Endothelial cell of umbilical vein (primary cell): ENCODE measurements at regions not wholly inside any gene's neighbourhood (a gene's known extent, or its start where the extent isn't known, plus 50 kb on each side); places are given as distances from the start of the nearest gene placed in this dataset.

Source experiments
- BruUV-seq: library from RNA; stranded (reverse); fragments of 400-500 nt; replicated peaks from 2 replicates; lab custom pipeline; 2021; lab: Mats Ljungman, UMichigan
- CTCF ChIA-PET: fragments of 300-600, 350-600 bp; sonication (Branson Sonifier 250); formaldehyde crosslinking; loops from one replicate; lab custom pipeline; 2021; ENCODE audit warnings: antibody characterized with exemption, inconsistent platforms; lab: Charles Lee
- POLR2A ChIA-PET: fragments of 300-600, 350-600 bp; sonication (Branson Sonifier 250); formaldehyde crosslinking; loops from one replicate; lab custom pipeline; 2021; ENCODE audit warnings: antibody characterized with exemption, inconsistent platforms; lab: Charles Lee
- DNase-seq: peaks from one replicate; pipeline ENCODE4 v3.0.0-alpha.2; 2011; ENCODE audit warnings: low read depth, low spot score
- FAIRE-seq: peaks from 2 replicates; lab custom pipeline; 2011; peaks lifted over from hg19 to GRCh38; lab: Jason Lieb, UNC
- H2AFZ ChIP-seq: 2 replicates; pipeline ENCODE4 v1.6.0; 2012; ENCODE audit warnings: low read depth, low read length, control low read depth, inconsistent platforms
- H3K27ac ChIP-seq: 2 replicates; pipeline ENCODE4 v1.5.1; 2011; ENCODE audit warnings: low read depth, mild to moderate bottlenecking, control low read depth, low read length, moderate library complexity; ENCODE audit not compliant: insufficient read depth
- H3K27me3 ChIP-seq, 2 experiments: 2 replicates each; pipeline versions ENCODE4 v1.6.0 to v1.6.1; 2011; ENCODE audit warnings: low read length in 2 of 2, mixed read lengths in 1 of 2; ENCODE audit not compliant: control insufficient read depth in 2 of 2, insufficient read depth in 2 of 2
- H3K36me3 ChIP-seq, 2 experiments: 2 replicates in 1 of 2; 3 replicates in 1 of 2; pipeline ENCODE4 v1.5.1; 2011; ENCODE audit warnings: low read length in 2 of 2, mild to moderate bottlenecking in 1 of 2, moderate library complexity in 1 of 2; ENCODE audit not compliant: control insufficient read depth in 2 of 2, insufficient read depth in 2 of 2; ENCODE audit errors: extremely low read depth in 1 of 2
- H3K4me1 ChIP-seq: 3 replicates; pipeline ENCODE4 v1.5.1; 2011; ENCODE audit warnings: mild to moderate bottlenecking, low read length; ENCODE audit not compliant: control insufficient read depth, insufficient read depth; ENCODE audit errors: extremely low read depth
- H3K4me2 ChIP-seq: 2 replicates; pipeline ENCODE4 v1.6.1; 2011; ENCODE audit warnings: low read length, control low read depth, mixed read lengths; ENCODE audit not compliant: insufficient read depth
- H3K4me3 ChIP-seq, 3 experiments: fragments of 200-600 bp in 1 of 3; sonication (generic), shearing (Covaris generic) in 1 of 3; replicated peaks in 1 of 3; 2 replicates each; pipeline ENCODE4 v1.5.1; 2011 to 2016; ENCODE audit warnings: control low read depth in 3 of 3, low read length in 3 of 3, mild to moderate bottlenecking in 2 of 3, inconsistent platforms in 1 of 3, low read depth in 1 of 3, moderate library complexity in 1 of 3; ENCODE audit not compliant: insufficient read depth in 1 of 3
- H3K79me2 ChIP-seq: 2 replicates; pipeline ENCODE4 v1.6.0; 2012; ENCODE audit warnings: low read length, inconsistent platforms; ENCODE audit not compliant: control insufficient read depth, insufficient read depth
- H3K9ac ChIP-seq: replicated peaks from 2 replicates; pipeline ENCODE3; 2011; ENCODE audit warnings: low read length, control low read depth; ENCODE audit not compliant: insufficient read depth; ENCODE audit errors: extremely low read depth
- H3K9me1 ChIP-seq: replicated peaks from 3 replicates; pipeline ENCODE4 v1.6.0; 2011; ENCODE audit warnings: mild to moderate bottlenecking, low read length; ENCODE audit not compliant: control insufficient read depth, insufficient read depth; ENCODE audit errors: extremely low read depth
- H3K9me3 ChIP-seq: replicated peaks from 2 replicates; pipeline ENCODE4 v1.5.1; 2012; ENCODE audit warnings: low read length, inconsistent platforms; ENCODE audit not compliant: control insufficient read depth, insufficient read depth
- H4K20me1 ChIP-seq: replicated peaks from 2 replicates; pipeline ENCODE3; 2011; ENCODE audit warnings: mild to moderate bottlenecking, low read length; ENCODE audit not compliant: control insufficient read depth, insufficient read depth; ENCODE audit errors: extremely low read depth
- CTCF ChIP-seq, 2 donors: IDR thresholded peaks; 1 replicate in 1 of 2; 2 replicates in 1 of 2; pipeline ENCODE4 v1.5.1; 2011; ENCODE audit warnings: low read length in 2 of 2, mild to moderate bottlenecking in 2 of 2, moderate library complexity in 2 of 2, control low read depth in 1 of 2, inconsistent platforms in 1 of 2, low read depth in 1 of 2; ENCODE audit not compliant: insufficient read depth in 1 of 2; ENCODE audit errors: extremely low read depth in 1 of 2
- EZH2 ChIP-seq: IDR thresholded peaks from 2 replicates; pipeline ENCODE4 v1.6.1; 2012; ENCODE audit warnings: borderline replicate concordance, low read depth, mild to moderate bottlenecking, moderate library complexity, low read length, inconsistent platforms; ENCODE audit not compliant: severe bottlenecking
- FOS ChIP-seq: IDR thresholded peaks from 2 replicates; pipeline ENCODE4 v1.6.1; 2011; ENCODE audit warnings: mild to moderate bottlenecking, low read length, moderate library complexity, borderline replicate concordance; ENCODE audit not compliant: insufficient read depth
- GATA2 ChIP-seq: IDR thresholded peaks from 2 replicates; pipeline ENCODE4 v1.7.0; 2011; ENCODE audit warnings: low read depth, mild to moderate bottlenecking, moderate library complexity, mixed read lengths, low read length; ENCODE audit not compliant: insufficient read length, insufficient read depth
- JUN ChIP-seq: IDR thresholded peaks from 2 replicates; pipeline ENCODE4 v1.6.1; 2011; ENCODE audit warnings: borderline replicate concordance, low read depth; ENCODE audit not compliant: insufficient read length, insufficient read depth
- MAX ChIP-seq: IDR thresholded peaks from 2 replicates; pipeline ENCODE4 v1.6.1; 2011; ENCODE audit not compliant: insufficient read depth, insufficient read length
- MYC ChIP-seq: IDR thresholded peaks from one replicate; pipeline ENCODE4 v1.6.1; 2011; ENCODE audit warnings: mild to moderate bottlenecking, low read depth, low read length
- POLR2A ChIP-seq: IDR thresholded peaks from 2 replicates; pipeline ENCODE4 v1.6.1; 2012; ENCODE audit warnings: low read depth, mild to moderate bottlenecking, control low read depth, low read length
- POLR2AphosphoS5 ChIP-seq: IDR thresholded peaks from 2 replicates; pipeline ENCODE4 v1.6.1; 2012; ENCODE audit warnings: low read depth, mild to moderate bottlenecking, control low read depth, low read length, moderate library complexity; ENCODE audit not compliant: insufficient read depth
- dilution Hi-C: fragments of 300-500 bp; cut with MboI; formaldehyde crosslinking; loops from one replicate; pipeline ENCODE4 v1.15.0; 2019; ENCODE audit warnings: low sequenced_read_pairs; ENCODE audit not compliant: extremely low pct_ligation_motif_present
- intact Hi-C: fragments of 100-400 bp; cut with micrococcal nuclease; formaldehyde crosslinking; loops from one replicate; pipeline ENCODE4 v1.10.0; 2022

GRCh38 chr4:188619456-188620149, 480.4 kb downstream of the TRIML1 start:
- no peaks in the 10 kb centered on the region for H3K9me1 ChIP-seq
- no peaks in the 10 kb centered on the region for H3K36me3 ChIP-seq
- H3K27me3 ChIP-seq: no peaks in the 10 kb centered on the region
- FAIRE-seq (no peak), DNase-seq (no peak)
- peaks cover 3% of the 10 kb centered on the region for H3K9me3 ChIP-seq
- intact Hi-C loops: no loop called here
- no peaks in the 10 kb centered on the region for H3K79me2 ChIP-seq
- BruUV-seq: no TSS peak
- dilution Hi-C loops: no loop called here
- H3K27ac ChIP-seq: no peak overlapping the region
- H2AFZ ChIP-seq: no peak overlapping the region
- no peak overlapping the region for H3K4me2 ChIP-seq
- H3K9ac ChIP-seq: no peak overlapping the region
- H3K4me1 ChIP-seq: no peaks in the 10 kb centered on the region
- TF ChIP-seq EZH2: no peak
- TF ChIP-seq MYC: no peak
- no peak for TF ChIP-seq CTCF (IDR thresholded peaks at IDR 0.05; ENCODE audit: extremely low read depth in 1 of 2, insufficient read depth in 1 of 2, low read depth in 1 of 2, low read length in 2 of 2)
- TF ChIP-seq MAX: no peak
- no peak for TF ChIP-seq FOS
- TF ChIP-seq JUN: no peak
- TF ChIP-seq POLR2A: no peak
- TF ChIP-seq GATA2: no peak
- no peak for TF ChIP-seq POLR2AphosphoS5
- H4K20me1 ChIP-seq: no peaks in the 10 kb centered on the region
- H3K4me3 ChIP-seq: no peak overlapping the region
- ChIA-PET CTCF (no interaction called here), POLR2A (no interaction called here)
